Neural cell (in vitro differentiated cells): ENCODE measurements at regions not wholly inside any gene's neighbourhood (a gene's known extent, or its start where the extent isn't known, plus 50 kb on each side); places are given as distances from the start of the nearest gene placed in this dataset.

Experiments
- H2AFZ ChIP-seq: fragments of 200-600, 300-800 bp; sonication (generic), shearing (Covaris generic); 2 replicates; pipeline ENCODE4 v1.6.0; 2014; ENCODE audit warnings: low read depth, mild to moderate bottlenecking, antibody characterized with exemption, low read length, moderate library complexity
- H3F3A ChIP-seq: fragments of 200-600 bp; shearing (Covaris generic); 2 replicates; pipeline ENCODE4 v1.6.1; 2016; ENCODE audit warnings: mild to moderate bottlenecking, moderate library complexity, mixed read lengths, antibody characterized with exemption, low read length; ENCODE audit not compliant: insufficient read depth, poor library complexity, severe bottlenecking
- H3K27ac ChIP-seq: fragments of 200-600, 300-800 bp; sonication (generic), shearing (Covaris generic); 2 replicates; pipeline ENCODE4 v1.5.1; 2014; ENCODE audit warnings: mild to moderate bottlenecking, low read length, moderate library complexity
- H3K27me3 ChIP-seq: fragments of 300-800, 200-600 bp; sonication (generic), shearing (Covaris generic); 2 replicates; pipeline ENCODE4 v1.6.0; 2014; ENCODE audit warnings: mild to moderate bottlenecking, low read depth, low read length, moderate library complexity; ENCODE audit not compliant: insufficient read depth
- H3K36me3 ChIP-seq: fragments of 300-800, 200-600 bp; sonication (generic), shearing (Covaris generic); 2 replicates; pipeline ENCODE4 v1.5.1; 2014; ENCODE audit warnings: mild to moderate bottlenecking, antibody characterized with exemption, low read length, moderate library complexity; ENCODE audit not compliant: insufficient read depth
- H3K4me2 ChIP-seq: fragments of 300-800, 200-600 bp; sonication (generic), shearing (Covaris generic); 2 replicates; pipeline ENCODE4 v1.6.0; 2014; ENCODE audit warnings: mild to moderate bottlenecking, low read length
- H3K4me3 ChIP-seq: fragments of 300-800, 200-600 bp; sonication (generic), shearing (Covaris generic); 2 replicates; pipeline ENCODE4 v1.5.1; 2014; ENCODE audit warnings: mild to moderate bottlenecking, low read length, moderate library complexity
- H3K79me2 ChIP-seq: fragments of 200-600 bp; shearing (Covaris generic); replicated peaks from 2 replicates; pipeline ENCODE4 v1.6.0; 2014; ENCODE audit warnings: mild to moderate bottlenecking, low read length, moderate library complexity; ENCODE audit not compliant: insufficient read depth
- H3K9ac ChIP-seq: fragments of 300-800, 200-600 bp; sonication (generic), shearing (Covaris generic); 2 replicates; pipeline ENCODE4 v1.6.1; 2016; ENCODE audit warnings: mild to moderate bottlenecking, low read length, mixed read lengths
- H3K9me2 ChIP-seq: fragments of 200-600 bp; shearing (Covaris generic); 2 replicates; pipeline ENCODE4 v1.6.1; 2016; ENCODE audit warnings: mild to moderate bottlenecking, low read length, mixed read lengths; ENCODE audit not compliant: insufficient read depth
- H3K9me3 ChIP-seq: fragments of 200-600, 300-800 bp; sonication (generic), shearing (Covaris generic); 2 replicates; pipeline ENCODE4 v1.6.1; 2016; ENCODE audit warnings: mild to moderate bottlenecking, mixed run types, low read length, moderate library complexity, mixed read lengths
- H4K20me1 ChIP-seq: fragments of 200-600 bp; shearing (Covaris generic); 2 replicates; pipeline ENCODE4 v1.6.1; 2016; ENCODE audit warnings: mild to moderate bottlenecking, mixed run types; ENCODE audit not compliant: insufficient read depth
- CTCF ChIP-seq: fragments of 450-650 bp; IDR thresholded peaks from 2 replicates; pipeline ENCODE4 v1.5.1; 2014; ENCODE audit warnings: antibody characterized with exemption, mild to moderate bottlenecking, moderate library complexity; ENCODE audit not compliant: poor library complexity, severe bottlenecking
- EP300 ChIP-seq: fragments of 450-650 bp; conservative IDR thresholded peaks from 2 replicates; pipeline ENCODE4 v1.6.1; 2014; ENCODE audit warnings: antibody characterized with exemption, mild to moderate bottlenecking, moderate library complexity; ENCODE audit not compliant: poor library complexity, severe bottlenecking
- EZH2 ChIP-seq: fragments of 200-600, 300-800 bp; shearing (Covaris generic), sonication (generic); IDR thresholded peaks from 2 replicates; pipeline ENCODE4 v1.6.1; 2014; ENCODE audit warnings: antibody characterized with exemption, low read length, borderline replicate concordance, mild to moderate bottlenecking; ENCODE audit not compliant: insufficient read depth, poor library complexity, severe bottlenecking
- MXI1 ChIP-seq: fragments of 450-650 bp; conservative IDR thresholded peaks from 2 replicates; pipeline ENCODE4 v1.6.1; 2014; ENCODE audit warnings: antibody characterized with exemption, mild to moderate bottlenecking; ENCODE audit not compliant: poor library complexity, severe bottlenecking
- POLR2AphosphoS5 ChIP-seq: IDR thresholded peaks from 2 replicates; pipeline ENCODE4 v1.6.1; 2012
- RAD21 ChIP-seq: fragments of 450-650 bp; conservative IDR thresholded peaks from 2 replicates; pipeline ENCODE4 v1.6.1; 2014; ENCODE audit warnings: antibody characterized with exemption, mild to moderate bottlenecking, moderate library complexity
- REST ChIP-seq: IDR thresholded peaks from 2 replicates; pipeline ENCODE4 v1.6.1; 2012; ENCODE audit warnings: borderline replicate concordance
- SMC3 ChIP-seq: fragments of 450-650 bp; conservative IDR thresholded peaks from 2 replicates; pipeline ENCODE4 v1.6.1; 2014; ENCODE audit warnings: antibody characterized with exemption, mild to moderate bottlenecking, moderate library complexity; ENCODE audit not compliant: poor library complexity
- TAF1 ChIP-seq: IDR thresholded peaks from 2 replicates; pipeline ENCODE4 v1.6.1; 2012; ENCODE audit warnings: low read depth

GRCh38 chr4:31351695-31352094 is 631.5 kb downstream of the PCDH7 start:
- TF ChIP-seq SMC3 (no peak), EP300 (no peak), MXI1 (no peak), EZH2 (no peak), REST (no peak), TAF1 (no peak), RAD21 (no peak), CTCF (no peak), POLR2AphosphoS5 (no peak)
- Histone ChIP-seq H4K20me1 (no peaks in the 10 kb centered on the region), H3K27ac (no peak overlapping the region), H3K36me3 (no peaks in the 10 kb centered on the region), H3K9me2 (no peaks in the 10 kb centered on the region), H3K27me3 (no peaks in the 10 kb centered on the region), H2AFZ (no peak overlapping the region), H3K4me3 (no peak overlapping the region), H3K4me2 (no peak overlapping the region), H3K9ac (no peak overlapping the region), H3F3A (no peaks in the 10 kb centered on the region), H3K9me3 (no peaks in the 10 kb centered on the region), H3K79me2 (no peaks in the 10 kb centered on the region)

GRCh38 chr4:31356839-31357238 is 636.7 kb downstream of the PCDH7 start:
- Histone ChIP-seq H3K9me2 (no peaks in the 10 kb centered on the region), H3K79me2 (no peaks in the 10 kb centered on the region), H3K36me3 (no peaks in the 10 kb centered on the region), H3K27me3 (no peaks in the 10 kb centered on the region), H3F3A (no peaks in the 10 kb centered on the region), H2AFZ (no peak overlapping the region), H3K4me2 (no peak overlapping the region), H3K9ac (no peak overlapping the region), H3K27ac (no peak overlapping the region), H4K20me1 (no peaks in the 10 kb centered on the region), H3K4me3 (no peak overlapping the region), H3K9me3 (no peaks in the 10 kb centered on the region)
- TF ChIP-seq TAF1 (no peak), REST (no peak), CTCF (no peak), EP300 (no peak), SMC3 (no peak), MXI1 (no peak)
